H1 (cell line): ENCODE measurements at regions not wholly inside any gene's neighbourhood (a gene's known extent, or its start where the extent isn't known, plus 50 kb on each side); places are given as distances from the start of the nearest gene placed in this dataset.

Experiments used
- CTCF ChIA-PET: fragments of 300-600 bp; sonication (Branson Sonifier 250); formaldehyde crosslinking; loops from one replicate; lab custom pipeline; 2021; ENCODE audit not compliant: partially characterized antibody; lab: Charles Lee
- POLR2A ChIA-PET: fragments of 300-600 bp; sonication (Branson Sonifier 250); formaldehyde crosslinking; loops from one replicate; lab custom pipeline; 2021; ENCODE audit warnings: inconsistent platforms; ENCODE audit not compliant: partially characterized antibody; lab: Charles Lee
- DNase-seq, 2 experiments: peaks; one replicate each; pipeline versions ENCODE4 v3.0.0 to v3.0.0-alpha.2; 2010 to 2022; ENCODE audit warnings: low spot score in 2 of 2, low read depth in 1 of 2, mixed read lengths in 1 of 2
- FAIRE-seq: peaks from 2 replicates; lab custom pipeline; 2011; peaks lifted over from hg19 to GRCh38; lab: Jason Lieb, UNC
- H2AFZ ChIP-seq: 2 replicates; pipeline ENCODE4 v1.8.1; 2012; ENCODE audit warnings: low read length, inconsistent platforms
- H2AK5ac ChIP-seq: 2 replicates; pipeline ENCODE4 v1.6.1; 2013; ENCODE audit warnings: low read depth, low read length
- H2BK120ac ChIP-seq: replicated peaks from 2 replicates; pipeline ENCODE3; 2013; ENCODE audit warnings: low read depth, low read length, inconsistent platforms
- H2BK12ac ChIP-seq: 2 replicates; pipeline ENCODE4 v1.6.1; 2013; ENCODE audit warnings: low read depth, low read length
- H2BK15ac ChIP-seq: 2 replicates; pipeline ENCODE4 v1.6.1; 2013; ENCODE audit warnings: low read length
- H2BK20ac ChIP-seq: 2 replicates; pipeline ENCODE4 v1.6.1; 2013; ENCODE audit warnings: low read length
- H2BK5ac ChIP-seq: 2 replicates; pipeline ENCODE4 v1.6.1; 2013; ENCODE audit warnings: low read depth, low read length
- H3K14ac ChIP-seq: 2 replicates; pipeline ENCODE4 v1.6.1; 2013; ENCODE audit warnings: inconsistent platforms; ENCODE audit not compliant: insufficient read length
- H3K18ac ChIP-seq: 2 replicates; pipeline ENCODE4 v1.6.1; 2013; ENCODE audit warnings: low read length; ENCODE audit errors: extremely low read depth
- H3K23ac ChIP-seq: 2 replicates; pipeline ENCODE4 v1.6.1; 2013; ENCODE audit warnings: inconsistent platforms; ENCODE audit not compliant: insufficient read length
- H3K23me2 ChIP-seq: 2 replicates; pipeline ENCODE4 v1.6.1; 2013; ENCODE audit warnings: low read depth, low read length
- H3K27ac ChIP-seq: 2 replicates; pipeline ENCODE4 v1.6.1; 2011; ENCODE audit warnings: low read depth, low read length, inconsistent platforms
- H3K27me3 ChIP-seq, 4 experiments: replicated peaks in 1 of 4; 1 replicate in 1 of 4; 2 replicates in 3 of 4; pipeline versions ENCODE4 v1.6.1 to v1.8.1; 2011 to 2013; ENCODE audit warnings: low read length in 3 of 4, mild to moderate bottlenecking in 3 of 4, inconsistent platforms in 2 of 4, mixed read lengths in 2 of 4, moderate library complexity in 1 of 4; ENCODE audit not compliant: control insufficient read depth in 3 of 4, insufficient read depth in 3 of 4; ENCODE audit errors: extremely low read depth in 1 of 4
- H3K36me3 ChIP-seq, 4 experiments: 2 replicates each; pipeline versions ENCODE4 v1.6.1 to v1.8.1; 2011 to 2013; ENCODE audit warnings: mild to moderate bottlenecking in 4 of 4, low read length in 3 of 4, moderate library complexity in 2 of 4, control low read depth in 1 of 4, inconsistent platforms in 1 of 4; ENCODE audit not compliant: insufficient read depth in 4 of 4, control insufficient read depth in 2 of 4
- H3K4ac ChIP-seq: replicated peaks from 2 replicates; pipeline ENCODE3; 2013; ENCODE audit warnings: low read length, low read depth, mixed read lengths, inconsistent platforms; ENCODE audit not compliant: insufficient read length
- H3K4me1 ChIP-seq, 4 experiments: replicated peaks in 1 of 4; 1 replicate in 1 of 4; 2 replicates in 3 of 4; pipeline versions ENCODE4 v1.6.1 to v1.8.1; 2011 to 2013; ENCODE audit warnings: low read length in 3 of 4, inconsistent platforms in 2 of 4, mixed read lengths in 1 of 4; ENCODE audit not compliant: insufficient read depth in 4 of 4, control insufficient read depth in 3 of 4
- H3K4me2 ChIP-seq, 2 experiments: 2 replicates each; pipeline versions ENCODE4 v1.6.1 to v1.8.1; 2011 to 2013; ENCODE audit warnings: low read depth in 2 of 2, low read length in 2 of 2, control low read depth in 1 of 2, inconsistent platforms in 1 of 2, mild to moderate bottlenecking in 1 of 2; ENCODE audit not compliant: insufficient read depth in 1 of 2
- H3K4me3 ChIP-seq, 4 experiments: fragments of 200-600, 300-600 bp in 1 of 4; sonication (generic), shearing (Covaris generic), sonication (Bioruptor Twin) in 1 of 4; 2 replicates each; pipeline versions ENCODE4 v1.5.1 to v1.8.1; 2011 to 2016; ENCODE audit warnings: low read length in 4 of 4, low read depth in 3 of 4, control low read depth in 2 of 4, inconsistent platforms in 2 of 4, mild to moderate bottlenecking in 2 of 4, mixed read lengths in 1 of 4, moderate library complexity in 1 of 4; ENCODE audit not compliant: insufficient read depth in 2 of 4; ENCODE audit errors: extremely low read depth in 1 of 4
- H3K56ac ChIP-seq: replicated peaks from 2 replicates; pipeline ENCODE3; 2013; ENCODE audit warnings: low read depth, mild to moderate bottlenecking, mixed read lengths, low read length, inconsistent platforms; ENCODE audit not compliant: insufficient read length
- H3K79me1 ChIP-seq: 2 replicates; pipeline ENCODE4 v1.6.1; 2013; ENCODE audit warnings: low read depth, low read length, control low read depth
- H3K79me2 ChIP-seq, 2 experiments: 2 replicates each; pipeline versions ENCODE4 v1.6.1 to v1.8.1; 2012 to 2013; ENCODE audit warnings: low read length in 2 of 2, mild to moderate bottlenecking in 2 of 2, inconsistent platforms in 1 of 2; ENCODE audit not compliant: insufficient read depth in 2 of 2, control insufficient read depth in 1 of 2
- H3K9ac ChIP-seq, 4 experiments: replicated peaks in 1 of 4; 1 replicate in 1 of 4; 2 replicates in 3 of 4; pipeline versions ENCODE4 v1.6.1 to v1.8.1; 2011 to 2013; ENCODE audit warnings: low read depth in 3 of 4, low read length in 3 of 4, control low read depth in 2 of 4, mild to moderate bottlenecking in 2 of 4, moderate library complexity in 2 of 4, inconsistent platforms in 1 of 4; ENCODE audit errors: extremely low read depth in 1 of 4
- H3K9me3 ChIP-seq, 2 experiments: 2 replicates each; pipeline versions ENCODE4 v1.6.1 to v1.8.1; 2012 to 2013; ENCODE audit warnings: mild to moderate bottlenecking in 2 of 2, moderate library complexity in 2 of 2, control low read depth in 1 of 2, inconsistent platforms in 1 of 2, low read depth in 1 of 2, low read length in 1 of 2, mixed read lengths in 1 of 2; ENCODE audit not compliant: insufficient read depth in 2 of 2
- H4K20me1 ChIP-seq, 2 experiments: replicated peaks in 1 of 2; 2 replicates each; pipeline versions ENCODE3 to v1.8.1; 2011 to 2013; ENCODE audit warnings: inconsistent platforms in 2 of 2, low read length in 2 of 2, mild to moderate bottlenecking in 1 of 2; ENCODE audit not compliant: insufficient read depth in 2 of 2, control insufficient read depth in 1 of 2
- H4K5ac ChIP-seq: 2 replicates; pipeline ENCODE4 v1.6.1; 2013; ENCODE audit warnings: low read length, low read depth, mixed read lengths, inconsistent platforms; ENCODE audit not compliant: insufficient read length
- H4K8ac ChIP-seq: 2 replicates; pipeline ENCODE4 v1.8.0; 2013; ENCODE audit warnings: mild to moderate bottlenecking, moderate library complexity, low read length, inconsistent platforms; ENCODE audit not compliant: insufficient read depth; ENCODE audit errors: extremely low read depth
- H4K91ac ChIP-seq: replicated peaks from 2 replicates; pipeline ENCODE3; 2013; ENCODE audit warnings: low read length, mixed read lengths, inconsistent platforms; ENCODE audit not compliant: insufficient read length
- BRCA1 ChIP-seq: IDR thresholded peaks from 2 replicates; pipeline ENCODE4 v1.6.1; 2012; ENCODE audit warnings: low read depth, low read length, improper control_type of control experiment
- CEBPB ChIP-seq: IDR thresholded peaks from 2 replicates; pipeline ENCODE4 v1.6.1; 2012; ENCODE audit warnings: low read depth, low read length
- PHF8 ChIP-seq: fragments of 200-600 bp; sonication (generic); conservative IDR thresholded peaks from 2 replicates; pipeline ENCODE4 v1.7.1; 2012; ENCODE audit warnings: low read depth, mild to moderate bottlenecking, inconsistent platforms, low read length, moderate library complexity
- TCF12 ChIP-seq: IDR thresholded peaks from 2 replicates; pipeline ENCODE4 v1.6.1; 2011; ENCODE audit warnings: low read depth, mild to moderate bottlenecking, low read length
- WGBS, 2 experiments: shearing (Covaris generic) in 1 of 2; methylation state at CpG; one replicate each; pipeline versions ENCODE4 v1.1.6 to v1.1.7; 2013 to 2015; ENCODE audit warnings: low lambda C conversion rate in 2 of 2, mixed read lengths in 2 of 2, inconsistent platforms in 1 of 2, low coverage in 1 of 2, missing lambda C conversion rate in 1 of 2; ENCODE audit not compliant: insufficient replicate concordance in 2 of 2, insufficient coverage in 1 of 2, insufficient read length in 1 of 2; ENCODE audit errors: extremely low coverage in 1 of 2, missing lambda C conversion rate in 1 of 2; 5-methylcytosine and 5-hydroxymethylcytosine counted together
- TF ChIP-seq, protein P1 (sequence below): IDR thresholded peaks from 2 replicates; pipeline ENCODE4 v1.6.1; 2012; ENCODE audit warnings: inconsistent platforms

- Histone ChIP-seq H4K8ac (no peak overlapping the region), H4K91ac (no peak overlapping the region), H3K36me3 (no peaks in the 10 kb centered on the region), H2AFZ (no peak overlapping the region), H2BK5ac (no peak overlapping the region), H2BK120ac (no peak overlapping the region), H3K4ac (no peak overlapping the region), H3K9me3 (no peaks in the 10 kb centered on the region), H3K27ac (no peak overlapping the region), H3K27me3 (no peaks in the 10 kb centered on the region), H2BK15ac (no peak overlapping the region), H3K23ac (no peak overlapping the region), H4K20me1 (no peaks in the 10 kb centered on the region), H3K4me3 (no peak overlapping the region), H2BK12ac (no peak overlapping the region), H3K4me1 (no peaks in the 10 kb centered on the region), H3K4me2 (no peak overlapping the region), H3K79me2 (no peaks in the 10 kb centered on the region), H4K5ac (no peak overlapping the region), H3K56ac (no peak overlapping the region), H3K79me1 (no peaks in the 10 kb centered on the region), H3K18ac (no peak overlapping the region), H2AK5ac (no peak overlapping the region), H3K9ac (no peak overlapping the region), H3K23me2 (no peaks in the 10 kb centered on the region), H2BK20ac (no peak overlapping the region), H3K14ac (no peak overlapping the region)
- TF ChIP-seq BRCA1, result no peak
- TF ChIP-seq CEBPB, result no peak
- TF ChIP-seq, protein P1, sequence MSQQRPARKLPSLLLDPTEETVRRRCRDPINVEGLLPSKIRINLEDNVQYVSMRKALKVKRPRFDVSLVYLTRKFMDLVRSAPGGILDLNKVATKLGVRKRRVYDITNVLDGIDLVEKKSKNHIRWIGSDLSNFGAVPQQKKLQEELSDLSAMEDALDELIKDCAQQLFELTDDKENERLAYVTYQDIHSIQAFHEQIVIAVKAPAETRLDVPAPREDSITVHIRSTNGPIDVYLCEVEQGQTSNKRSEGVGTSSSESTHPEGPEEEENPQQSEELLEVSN, result no peak
- no peak for TF ChIP-seq PHF8
- TF ChIP-seq TCF12, result no peak
- no peak for FAIRE-seq
- POLR2A ChIA-PET, result no interaction called here
- CTCF ChIA-PET, result interaction anchor here (0.7 to 1.6 kb wide), 3 partner anchors 19 to 326 kb away, joined by 3 to 5 read pairs (median 3); no protein-coding TSS in a partner anchor
- DNase-seq, result no peak
- WGBS, 2 experiments, result 92% methylated on average over 7 of the region's 7 CpGs; no CpG with 5 or more reads in 1 of the 2 experiments
These were observed 169.1 kb upstream of the ARHGEF26 start for GRCh38 chr3:153952091-153952490.
